ENCODE measurements at regions not wholly inside any gene's neighbourhood (a gene's known extent, or its start where the extent isn't known, plus 50 kb on each side); places are given as distances from the start of the nearest gene placed in this dataset.
A peak's percentile ranks its signal among the peaks of the same experiment; 100 is the strongest.

GRCh38 chr9:19732441-19732951 is 56.3 kb downstream of the SLC24A2 start:
- no peak for DNase-seq

GRCh38 chr9:19728101-19728500 is 60.7 kb downstream of the SLC24A2 start:
- DNase-seq = no peak

- no peak for DNase-seq
Measured at GRCh38 chr9:19725970-19726369, 62.9 kb downstream of the SLC24A2 start.

- DNase-seq = no peak
Measured at GRCh38 chr9:19720377-19720776, 68.5 kb downstream of the SLC24A2 start.

- DNase-seq = peak; percentile 39
Measured at GRCh38 chr9:19703702-19704101, 85.1 kb downstream of the SLC24A2 start.

- DNase-seq = no peak
Measured at GRCh38 chr9:19701991-19702390, 86.8 kb downstream of the SLC24A2 start.

GRCh38 chr9:19701274-19701673 is 87.6 kb downstream of the SLC24A2 start:
- no peak for DNase-seq

- DNase-seq = no peak
Measured at GRCh38 chr9:19700699-19701098, 88.1 kb downstream of the SLC24A2 start.

- no peak for DNase-seq
Measured at GRCh38 chr9:19699756-19700155, 89.1 kb downstream of the SLC24A2 start.

GRCh38 chr9:19698960-19699359 is 89.9 kb downstream of the SLC24A2 start:
- no peak for DNase-seq

- DNase-seq = no peak
Measured at GRCh38 chr9:19694601-19695000, 94.2 kb downstream of the SLC24A2 start.

- peak; percentile 4 for DNase-seq
Measured at GRCh38 chr9:19690128-19690527, 98.7 kb downstream of the SLC24A2 start.

GRCh38 chr9:19689328-19690101 is 99.3 kb downstream of the SLC24A2 start:
- DNase-seq = peak; percentile 36

- DNase-seq = no peak
Measured at GRCh38 chr9:19683715-19684114, 105.1 kb downstream of the SLC24A2 start.

- no peak for DNase-seq
Measured at GRCh38 chr9:19682397-19682796, 106.4 kb downstream of the SLC24A2 start.

GRCh38 chr9:19681846-19682245 is 107.0 kb downstream of the SLC24A2 start:
- no peak for DNase-seq

GRCh38 chr9:19677924-19678323 is 110.9 kb downstream of the SLC24A2 start:
- no peak for DNase-seq

- DNase-seq = no peak
Measured at GRCh38 chr9:19675492-19675891, 113.3 kb downstream of the SLC24A2 start.

- DNase-seq = no peak
Measured at GRCh38 chr9:19666575-19666974, 122.3 kb downstream of the SLC24A2 start.

- DNase-seq = no peak
Measured at GRCh38 chr9:19665146-19665863, 123.5 kb downstream of the SLC24A2 start.

- no peak for DNase-seq
Measured at GRCh38 chr9:19663570-19663969, 125.3 kb downstream of the SLC24A2 start.

- DNase-seq = no peak
Measured at GRCh38 chr9:19662213-19662612, 126.6 kb downstream of the SLC24A2 start.

- DNase-seq = no peak
Measured at GRCh38 chr9:19660019-19660418, 128.8 kb downstream of the SLC24A2 start.

- no peak for DNase-seq
Measured at GRCh38 chr9:19656704-19657103, 132.1 kb downstream of the SLC24A2 start.

Data from HCEC 1CT (cell line).